ENCODE measurements at regions not wholly inside any gene's neighbourhood (a gene's known extent, or its start where the extent isn't known, plus 50 kb on each side); places are given as distances from the start of the nearest gene placed in this dataset.
"Not testable (repeated sequence)": the region's sequence is repeated elsewhere in the genome, so short reads cannot be mapped to it uniquely, and the experiment has no call there.

- not testable (repeated sequence) for H3K36me3 Mint-ChIP-seq; H3K4me3 Mint-ChIP-seq; ATAC-seq (replicated peaks); H3K27ac Mint-ChIP-seq; H3K9me3 Mint-ChIP-seq; H3K27me3 Mint-ChIP-seq; DNase-seq; H3K4me1 Mint-ChIP-seq
Observed at GRCh38 chr10:47661955-47662577, 101.3 kb downstream of the SYT15B start.

GRCh38 chr10:47656732-47657131, 106.7 kb downstream of the SYT15B start:
- not testable (repeated sequence) for H3K27ac Mint-ChIP-seq; H3K9me3 Mint-ChIP-seq; DNase-seq; H3K4me3 Mint-ChIP-seq; H3K27me3 Mint-ChIP-seq; ATAC-seq (replicated peaks); H3K36me3 Mint-ChIP-seq; H3K4me1 Mint-ChIP-seq

DNA sequence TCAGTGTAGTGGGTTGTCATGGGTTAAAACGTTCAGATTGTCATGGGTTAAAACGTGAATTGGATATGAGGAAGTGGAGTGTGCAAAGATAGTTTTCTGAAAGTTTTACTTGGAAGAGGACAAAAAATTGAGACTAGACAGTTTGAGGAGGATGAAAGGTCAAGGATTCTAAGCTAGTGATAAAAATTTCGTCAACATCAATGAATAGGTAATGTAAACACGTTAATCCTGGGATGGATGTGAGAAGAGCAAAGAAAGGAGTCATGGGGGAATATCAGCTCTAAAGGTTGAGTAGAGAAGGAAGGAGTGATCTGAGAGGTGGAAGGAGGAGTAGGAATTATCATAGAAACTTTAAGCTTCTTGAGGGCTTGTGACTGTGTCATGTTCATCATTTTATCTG, 109.2 kb downstream of the SYT15B start:
- H3K36me3 Mint-ChIP-seq; H3K4me3 Mint-ChIP-seq; H3K27me3 Mint-ChIP-seq; ATAC-seq (replicated peaks); H3K9me3 Mint-ChIP-seq; H3K27ac Mint-ChIP-seq; H3K4me1 Mint-ChIP-seq; DNase-seq: not testable (repeated sequence)

GRCh38 chr10:47648594-47648993, 114.8 kb downstream of the SYT15B start:
- H3K36me3 Mint-ChIP-seq, H3K9me3 Mint-ChIP-seq, H3K4me3 Mint-ChIP-seq, H3K27ac Mint-ChIP-seq, H3K27me3 Mint-ChIP-seq, DNase-seq, H3K4me1 Mint-ChIP-seq: not testable (repeated sequence)
- ATAC-seq (replicated peaks): peak; percentile 73 to 86

GRCh38 chr10:47647523-47648101, 115.8 kb downstream of the SYT15B start:
- H3K27me3 Mint-ChIP-seq; H3K27ac Mint-ChIP-seq; H3K9me3 Mint-ChIP-seq; H3K4me1 Mint-ChIP-seq; H3K4me3 Mint-ChIP-seq; H3K36me3 Mint-ChIP-seq; ATAC-seq (replicated peaks); DNase-seq: not testable (repeated sequence)

- not testable (repeated sequence) for H3K27me3 Mint-ChIP-seq, DNase-seq, H3K9me3 Mint-ChIP-seq, H3K4me3 Mint-ChIP-seq, H3K27ac Mint-ChIP-seq, H3K36me3 Mint-ChIP-seq, H3K4me1 Mint-ChIP-seq
- ATAC-seq (replicated peaks): peak; percentile 64 to 65
Observed at GRCh38 chr10:47646686-47647273, 116.6 kb downstream of the SYT15B start.

DNA sequence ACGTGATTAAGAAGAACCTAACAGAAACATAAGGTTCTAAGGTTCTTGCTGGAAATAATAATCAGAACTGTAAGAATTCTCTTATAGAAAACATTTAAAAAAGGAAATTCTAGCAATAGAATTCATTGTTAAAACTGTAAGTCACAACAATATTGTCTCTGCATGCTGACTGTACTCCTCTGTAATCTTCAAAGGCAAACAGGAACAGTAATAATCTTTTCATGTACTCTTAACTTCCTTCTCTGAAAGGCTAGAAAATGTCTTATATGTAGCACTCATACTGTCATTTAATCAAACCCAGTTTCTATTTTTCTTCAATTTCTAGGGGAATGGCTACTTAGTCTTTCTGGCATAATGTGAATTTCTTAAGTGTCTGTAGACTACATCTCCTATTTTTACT, 103.5 kb upstream of the AGAP9 start:
- ATAC-seq (replicated peaks); H3K4me1 Mint-ChIP-seq; H3K36me3 Mint-ChIP-seq; DNase-seq; H3K27me3 Mint-ChIP-seq; H3K27ac Mint-ChIP-seq; H3K9me3 Mint-ChIP-seq; H3K4me3 Mint-ChIP-seq: not testable (repeated sequence)

- H3K9me3 Mint-ChIP-seq: not testable (repeated sequence)
Observed at GRCh38 chr10:47622719-47623118, 99.3 kb upstream of the AGAP9 start.

GRCh38 chr10:47619300-47620012, 96.0 kb upstream of the AGAP9 start:
- DNase-seq; H3K4me1 Mint-ChIP-seq; ATAC-seq (replicated peaks); H3K4me3 Mint-ChIP-seq; H3K36me3 Mint-ChIP-seq; H3K27ac Mint-ChIP-seq; H3K27me3 Mint-ChIP-seq; H3K9me3 Mint-ChIP-seq: not testable (repeated sequence)

More at GRCh38 chr10:47622719-47623118, 99.3 kb upstream of the AGAP9 start:
- not testable (repeated sequence) for H3K27ac Mint-ChIP-seq, H3K36me3 Mint-ChIP-seq, DNase-seq, H3K4me1 Mint-ChIP-seq, H3K27me3 Mint-ChIP-seq, H3K4me3 Mint-ChIP-seq
- peak in 1 of 2 donors; percentile 65 for ATAC-seq (replicated peaks)

GRCh38 chr10:47609311-47609710, 85.9 kb upstream of the AGAP9 start:
- not testable (repeated sequence) for H3K36me3 Mint-ChIP-seq

GRCh38 chr10:47605791-47606773, 82.6 kb upstream of the AGAP9 start:
- ATAC-seq (replicated peaks): peak; percentile 83 to 91
- H3K9me3 Mint-ChIP-seq, H3K36me3 Mint-ChIP-seq, H3K4me1 Mint-ChIP-seq, DNase-seq, H3K27ac Mint-ChIP-seq, H3K27me3 Mint-ChIP-seq, H3K4me3 Mint-ChIP-seq: not testable (repeated sequence)

More at GRCh38 chr10:47609311-47609710, 85.9 kb upstream of the AGAP9 start:
- not testable (repeated sequence) for DNase-seq, H3K4me3 Mint-ChIP-seq, H3K9me3 Mint-ChIP-seq, H3K4me1 Mint-ChIP-seq, H3K27ac Mint-ChIP-seq, H3K27me3 Mint-ChIP-seq
- peak; percentile 69 to 74 for ATAC-seq (replicated peaks)

DNA sequence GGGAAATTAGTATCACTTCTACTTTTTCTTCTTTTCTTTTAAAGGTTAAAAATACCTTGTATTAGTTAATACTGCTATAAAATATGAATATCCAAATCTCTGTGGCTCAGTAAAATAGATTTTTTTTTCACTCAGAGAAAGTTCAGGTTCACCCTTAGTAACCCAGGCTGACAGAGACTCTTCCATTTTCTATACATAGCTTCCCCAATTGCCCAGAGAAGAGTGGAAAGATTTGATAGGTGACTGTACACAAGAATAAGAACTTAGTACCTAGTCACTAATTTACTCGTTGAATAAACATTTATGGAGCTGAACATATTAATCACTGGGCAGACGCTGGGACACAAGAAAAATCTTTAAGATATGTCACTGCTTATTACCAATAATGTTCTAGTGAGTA, 77.2 kb upstream of the AGAP9 start:
- not testable (repeated sequence) for H3K4me1 Mint-ChIP-seq, H3K27ac Mint-ChIP-seq, H3K9me3 Mint-ChIP-seq, H3K4me3 Mint-ChIP-seq, DNase-seq, H3K27me3 Mint-ChIP-seq, H3K36me3 Mint-ChIP-seq
- peak; percentile 51 to 55 for ATAC-seq (replicated peaks)

DNA sequence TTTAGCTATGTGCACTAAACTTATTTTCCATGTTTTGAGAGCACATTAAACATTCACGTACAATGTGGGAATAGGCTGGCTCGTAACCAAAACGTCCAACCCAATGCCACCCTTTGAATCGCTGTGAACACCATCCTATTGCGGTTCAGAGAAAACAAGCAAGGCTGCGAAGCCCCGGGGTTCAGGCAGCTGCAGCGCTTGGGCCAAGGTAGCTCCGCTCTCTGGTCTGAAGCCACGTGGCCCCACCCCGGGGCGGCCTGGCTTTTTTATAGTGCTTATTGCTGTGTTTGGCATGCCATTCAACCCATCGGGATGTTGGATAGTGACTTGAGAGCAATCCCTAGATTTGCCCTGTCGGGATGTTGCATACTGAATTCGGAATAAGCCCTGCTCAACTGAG, 76.7 kb upstream of the AGAP9 start:
- not testable (repeated sequence) for H3K4me1 Mint-ChIP-seq; H3K4me3 Mint-ChIP-seq; DNase-seq; H3K27me3 Mint-ChIP-seq; H3K9me3 Mint-ChIP-seq; H3K27ac Mint-ChIP-seq; H3K36me3 Mint-ChIP-seq; ATAC-seq (replicated peaks)

DNA sequence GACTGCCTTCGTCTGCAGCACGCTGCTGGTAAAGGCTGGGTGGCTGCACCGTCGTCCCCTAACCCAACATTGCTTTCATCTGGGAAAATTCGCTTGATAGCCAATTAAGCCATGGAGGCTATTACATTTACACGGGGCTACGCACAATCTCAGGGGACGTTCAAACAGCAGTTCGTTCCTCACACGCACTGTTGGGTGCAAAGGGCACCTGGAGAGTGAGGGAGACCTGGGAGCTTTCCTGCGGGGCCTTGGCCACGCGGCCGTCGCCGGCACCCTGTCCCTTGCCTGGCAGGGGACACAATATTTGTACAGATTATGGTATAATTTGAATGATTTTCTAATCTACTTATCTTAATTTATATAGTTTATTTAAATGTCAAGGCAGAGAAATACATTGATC, 76.2 kb upstream of the AGAP9 start:
- H3K27me3 Mint-ChIP-seq; ATAC-seq (replicated peaks); H3K36me3 Mint-ChIP-seq; H3K27ac Mint-ChIP-seq; H3K9me3 Mint-ChIP-seq; DNase-seq; H3K4me1 Mint-ChIP-seq; H3K4me3 Mint-ChIP-seq: not testable (repeated sequence)

Measured in stimulated activated naive B cell treated with anti-CD40 and anti-IgM and Interleukin-4, amounts not matched to agents 10 μg/mL and 1 μg/mL and 100 μg/mL, for 72 hours (primary cell).